Spleen (tissue), 7 donors: ENCODE measurements at regions not wholly inside any gene's neighbourhood (a gene's known extent, or its start where the extent isn't known, plus 50 kb on each side); places are given as distances from the start of the nearest gene placed in this dataset.

Source experiments
- CTCF ChIP-seq, 11 experiments: fragments of 200-600 bp in 7 of 11; fragments of 450-650 bp in 4 of 11; sonication (generic) in 4 of 11; IDR thresholded peaks in 8 of 11; conservative IDR thresholded peaks in 3 of 11; 1 replicate in 7 of 11; 2 replicates in 4 of 11; pipeline versions ENCODE4 v1.4.0 to v1.8.0; 2016 to 2021; ENCODE audit warnings: antibody characterized with exemption in 11 of 11, inconsistent platforms in 4 of 11, mild to moderate bottlenecking in 1 of 11
- POLR2A ChIP-seq, 3 donors: fragments of 450-650 bp; IDR thresholded peaks; one replicate each; pipeline ENCODE4 v1.5.1; 2017; ENCODE audit warnings: antibody characterized with exemption in 3 of 3, mild to moderate bottlenecking in 1 of 3
- donor health status: DM: no; HTN: no; CAD: no; lungs with moderate emphysema.
- donor health status: DM: no; HTN: no; CAD: no.
- donor health status: DM: no; HTN: no; CAD: no.

DNA sequence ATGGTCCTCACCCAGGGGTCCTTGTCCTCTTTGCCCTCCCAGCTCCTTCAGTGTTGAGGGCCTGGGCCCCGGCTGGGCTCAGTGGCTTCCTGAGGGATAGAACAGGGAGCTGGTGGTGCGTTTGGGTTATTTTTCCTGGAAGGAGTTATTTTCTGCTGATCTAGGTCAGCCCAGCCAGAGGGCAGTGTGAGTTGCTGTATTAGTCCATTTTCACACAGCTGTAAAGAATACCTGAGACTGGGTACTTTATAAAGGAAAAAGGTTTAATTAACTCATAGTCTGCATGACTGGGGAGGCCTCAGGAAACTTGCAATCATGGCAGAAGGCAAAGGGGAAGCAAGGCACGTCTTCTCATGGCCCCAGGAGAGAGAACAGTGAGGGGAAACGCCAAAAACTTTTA, 122.4 kb upstream of the PCBD1 start:
- no peak for TF ChIP-seq CTCF (IDR thresholded peaks at IDR 0.05 in 8 of 11, conservative IDR thresholded peaks at IDR 0.05 in 3 of 11)
- no peak for TF ChIP-seq POLR2A (IDR thresholded peaks at IDR 0.05)
